AG08395 (cell line): ENCODE measurements at regions not wholly inside any gene's neighbourhood (a gene's known extent, or its start where the extent isn't known, plus 50 kb on each side); places are given as distances from the start of the nearest gene placed in this dataset.
"Not testable (repeated sequence)": the region's sequence is repeated elsewhere in the genome, so short reads cannot be mapped to it uniquely, and the experiment has no call there.

Source experiments
- DNase-seq: peaks from one replicate; pipeline ENCODE4 v3.0.0; 2012; ENCODE audit warnings: mixed read lengths, low spot score

GRCh38 chr6:147911057-147911456 is 402.6 kb downstream of the SAMD5 start:
- no peak for DNase-seq

DNA sequence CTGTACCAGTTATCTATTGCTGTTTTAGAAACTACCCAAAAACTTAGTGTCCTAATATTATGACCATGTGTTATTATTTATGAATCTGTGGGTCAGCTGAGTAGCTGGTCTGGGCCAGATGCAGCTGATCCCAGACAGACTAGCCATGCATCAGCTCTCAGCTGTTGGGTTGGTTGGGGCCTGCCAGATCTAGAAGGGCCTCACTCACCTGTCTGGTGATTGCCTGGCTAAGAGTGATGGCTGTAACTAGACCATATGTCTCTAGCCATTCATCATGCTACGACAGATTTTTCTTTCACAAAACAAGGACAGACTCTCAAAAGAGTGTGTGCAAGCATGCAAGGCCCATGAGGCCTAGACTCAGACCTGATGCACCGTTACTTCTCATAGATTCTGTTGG is 403.2 kb downstream of the SAMD5 start:
- DNase-seq, result no peak

DNA sequence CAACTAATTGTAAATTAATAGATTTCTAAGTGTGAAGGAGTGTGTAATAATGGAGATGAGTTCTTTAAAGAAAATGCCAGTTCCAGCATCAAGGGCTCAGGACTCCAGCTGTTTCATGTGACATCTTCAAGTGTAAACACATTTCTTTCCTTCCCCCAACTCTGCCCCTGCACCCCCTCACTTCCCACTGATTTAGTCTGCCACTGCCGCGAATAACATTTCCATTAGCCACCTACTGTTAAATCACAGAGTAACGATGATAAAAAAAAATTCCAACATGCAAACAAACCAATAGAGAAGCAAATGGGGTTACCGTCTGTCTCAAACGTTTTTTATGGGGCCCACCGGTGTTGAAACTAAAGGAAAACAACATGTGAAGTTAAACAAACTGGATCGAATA is 414.3 kb downstream of the SAMD5 start:
- no peak for DNase-seq

GRCh38 chr6:147924598-147924997 is 416.1 kb downstream of the SAMD5 start:
- DNase-seq, result no peak

DNA sequence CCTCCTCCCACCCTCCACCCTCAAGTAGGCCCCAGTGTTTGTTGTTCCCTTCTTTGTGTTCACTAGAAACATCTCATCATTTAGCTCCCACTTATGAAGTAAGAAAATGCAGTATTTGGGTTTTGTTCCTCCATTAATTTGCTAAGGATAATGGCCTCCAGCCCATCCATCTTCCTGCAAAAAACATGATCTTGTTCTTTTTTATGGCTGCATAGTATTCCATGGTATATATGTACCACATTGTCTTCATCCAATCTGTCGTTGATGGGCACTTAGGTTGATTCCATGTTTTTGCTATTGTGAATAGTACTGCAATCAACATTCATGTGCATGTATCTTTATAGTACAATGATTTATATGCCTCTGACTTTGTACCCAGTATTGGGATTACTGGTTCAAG is 416.8 kb upstream of the SASH1 start:
- no peak for DNase-seq

- DNase-seq, result no peak
These were observed 411.9 kb upstream of the SASH1 start for GRCh38 chr6:147930745-147931144.

DNA sequence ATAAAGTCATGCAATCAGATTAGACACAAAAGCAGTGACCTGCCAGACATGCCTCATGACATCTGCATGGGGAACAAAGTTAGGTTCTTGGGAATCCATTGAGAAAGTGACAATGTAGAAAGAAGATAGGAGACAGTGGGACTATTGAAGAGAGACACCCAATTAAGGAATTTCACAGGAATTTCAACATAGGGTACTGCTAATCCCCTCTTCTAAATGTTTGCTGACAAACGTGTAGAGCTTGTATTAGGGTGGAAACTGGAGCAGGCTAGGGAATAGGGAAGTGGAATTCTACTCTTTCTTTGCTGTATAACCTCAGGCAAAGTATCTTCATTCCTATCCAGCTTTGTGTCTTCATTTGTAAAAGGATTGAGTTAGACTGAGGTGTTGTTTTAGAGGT is 409.4 kb upstream of the SASH1 start:
- no peak for DNase-seq

GRCh38 chr6:147935656-147936055 is 407.0 kb upstream of the SASH1 start:
- no peak for DNase-seq

GRCh38 chr6:147936703-147937470 is 405.8 kb upstream of the SASH1 start:
- no peak for DNase-seq

DNA sequence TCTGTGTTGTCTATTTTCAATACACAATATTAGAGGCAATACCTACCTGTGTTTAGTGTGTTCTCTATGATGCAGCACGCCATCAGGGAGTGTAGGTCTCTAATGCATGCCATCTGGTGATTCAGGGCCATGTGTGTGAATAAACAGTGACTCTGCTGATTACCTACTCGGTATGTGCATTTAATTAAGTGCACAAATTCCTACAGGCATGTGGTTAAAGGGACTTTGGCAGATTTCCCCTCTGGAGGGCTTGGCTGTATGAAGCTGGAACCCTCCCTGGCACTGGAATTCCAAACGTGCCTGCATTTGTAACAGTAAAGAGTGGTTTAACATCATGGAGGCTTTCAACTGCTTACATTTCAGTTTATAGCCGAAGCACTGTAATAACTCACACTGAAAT is 401.5 kb upstream of the SASH1 start:
- DNase-seq, result no peak

GRCh38 chr6:147942363-147942762 is 400.3 kb upstream of the SASH1 start:
- no peak for DNase-seq

DNA sequence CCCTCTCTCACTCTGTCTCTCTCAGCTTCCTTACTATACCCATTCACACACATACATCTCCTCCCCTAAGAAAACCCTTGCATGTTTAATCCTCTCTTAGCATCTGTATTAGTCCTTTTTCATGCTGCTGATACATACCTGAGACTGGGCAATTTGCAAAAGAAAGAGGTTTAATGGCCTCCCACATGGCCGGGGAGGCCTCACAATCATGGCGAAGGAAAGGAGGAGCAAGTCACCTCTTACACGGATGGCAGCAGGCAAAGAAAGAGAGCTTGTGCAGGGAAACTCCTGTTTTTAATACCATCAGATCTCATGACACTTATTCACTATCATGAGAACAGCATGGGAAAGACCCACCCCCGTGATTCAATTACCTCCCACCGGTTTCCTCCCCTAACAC is 398.5 kb upstream of the SASH1 start:
- DNase-seq, result no peak

DNA sequence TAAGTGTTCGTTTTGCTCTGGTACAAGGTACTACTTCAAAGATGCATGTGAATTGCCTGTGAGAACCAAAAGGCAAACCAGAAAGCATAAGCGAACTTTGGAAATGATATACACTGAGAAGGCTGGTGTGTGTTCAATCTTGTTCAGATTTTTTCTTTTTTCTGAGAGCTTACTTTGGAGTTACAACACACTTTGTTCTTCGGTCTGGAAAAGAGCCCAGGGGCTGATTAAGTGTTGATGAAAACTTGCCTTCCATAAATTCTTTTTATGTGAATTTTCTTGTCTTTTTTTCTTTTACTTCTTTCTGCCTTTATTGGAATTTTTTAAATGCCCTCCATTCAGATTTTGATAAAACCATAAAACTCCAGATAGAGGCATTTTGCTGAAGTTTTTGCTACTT is 395.1 kb upstream of the SASH1 start:
- DNase-seq, result no peak

DNA sequence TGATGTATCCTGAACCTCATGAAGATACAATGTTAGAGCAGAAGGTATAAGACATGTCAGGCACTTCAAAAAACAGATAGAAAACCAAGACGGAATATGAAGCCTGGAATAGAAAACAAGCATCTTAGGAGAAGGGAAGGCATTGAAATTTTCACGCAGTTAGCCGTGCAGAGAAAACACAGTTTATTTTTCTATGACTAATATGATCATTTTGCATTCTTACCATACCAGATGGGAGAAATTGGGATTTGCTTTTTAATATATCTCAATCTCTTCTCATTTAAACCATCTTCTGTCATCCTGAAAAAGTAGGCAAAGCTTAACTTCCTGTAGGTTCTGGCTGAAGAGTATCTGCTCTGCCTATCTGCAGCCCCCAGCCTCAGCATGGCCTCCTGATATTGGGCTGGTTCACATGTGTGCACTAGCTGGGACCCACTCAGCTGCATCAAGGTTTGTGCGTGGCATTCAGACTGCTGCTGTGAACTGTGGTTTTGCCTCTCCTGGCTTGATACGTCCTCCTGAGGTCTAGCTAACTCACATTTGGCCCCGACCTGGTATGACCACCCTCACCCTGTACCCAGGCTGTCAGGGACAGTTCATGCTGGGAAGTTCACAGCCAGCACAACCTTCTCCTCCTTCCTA is 392.5 kb upstream of the SASH1 start:
- no peak for DNase-seq

GRCh38 chr6:147950623-147950987 is 392.0 kb upstream of the SASH1 start:
- DNase-seq, result peak; percentile 7

- DNase-seq, result no peak
These were observed 390.9 kb upstream of the SASH1 start for GRCh38 chr6:147951726-147952125.

GRCh38 chr6:147954938-147955337 is 387.7 kb upstream of the SASH1 start:
- DNase-seq, result no peak

GRCh38 chr6:147958683-147959082 is 384.0 kb upstream of the SASH1 start:
- no peak for DNase-seq

GRCh38 chr6:147961481-147962141 is 381.0 kb upstream of the SASH1 start:
- no peak for DNase-seq

GRCh38 chr6:147965448-147965847 is 377.2 kb upstream of the SASH1 start:
- DNase-seq, result not testable (repeated sequence)

DNA sequence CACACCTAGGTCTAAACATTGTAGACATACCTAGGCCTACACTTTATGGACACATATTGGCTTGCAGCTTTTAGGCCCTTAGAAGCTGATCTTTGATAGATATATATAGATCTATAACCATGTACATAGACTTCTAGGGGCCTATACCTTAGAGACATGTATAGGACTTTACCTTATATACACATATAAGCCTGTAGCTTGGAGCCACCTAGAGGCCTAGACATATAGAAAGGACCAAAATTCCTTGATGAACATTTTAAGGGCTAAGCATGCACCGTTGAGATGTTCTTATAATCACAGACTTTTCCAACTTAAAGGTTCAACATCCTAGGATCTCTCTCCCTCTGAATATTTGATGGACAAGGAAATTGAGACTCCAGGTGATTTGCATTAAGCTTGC is 371.7 kb upstream of the SASH1 start:
- DNase-seq, result no peak

DNA sequence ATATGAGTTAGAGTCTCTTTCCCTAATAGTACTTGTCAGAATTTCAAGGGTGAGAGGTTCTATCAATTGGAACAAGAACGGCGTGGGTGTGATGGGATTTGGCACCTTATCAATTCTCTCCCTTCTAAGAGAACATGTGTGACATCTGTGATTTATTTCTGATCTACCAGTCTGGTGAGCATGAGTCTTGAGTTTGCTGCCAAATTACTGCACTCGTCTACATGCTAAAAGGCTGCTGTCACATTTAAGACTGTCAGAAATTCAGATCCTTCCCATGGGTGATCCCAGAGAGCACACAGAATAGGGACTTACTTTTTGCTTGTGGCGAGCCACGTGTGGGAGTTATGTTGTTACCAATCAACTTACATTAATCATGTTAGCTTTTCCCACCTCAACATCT is 370.2 kb upstream of the SASH1 start:
- DNase-seq, result no peak

DNA sequence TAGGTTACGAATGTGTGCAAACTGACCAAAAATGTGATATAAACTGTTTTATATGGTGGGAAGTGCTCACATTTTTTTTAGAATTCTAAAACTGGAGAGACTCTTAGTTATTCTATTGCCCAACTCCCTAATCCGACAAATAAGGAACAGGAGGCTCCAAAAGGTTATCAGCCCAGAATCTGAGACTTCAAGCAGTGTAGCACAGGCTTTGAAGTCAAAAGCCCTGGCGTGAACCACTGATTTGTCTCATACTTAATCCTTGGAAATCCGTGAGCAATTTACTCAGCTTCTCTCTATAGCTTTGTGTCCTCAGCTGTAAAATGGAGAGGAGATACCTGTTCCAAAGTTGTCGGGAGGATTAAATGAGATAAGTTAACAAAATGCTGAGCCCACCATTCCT is 368.8 kb upstream of the SASH1 start:
- DNase-seq, result no peak

- no peak for DNase-seq
These were observed 368.3 kb upstream of the SASH1 start for GRCh38 chr6:147974376-147974775.
